ENCODE measurements at regions not wholly inside any gene's neighbourhood (a gene's known extent, or its start where the extent isn't known, plus 50 kb on each side); places are given as distances from the start of the nearest gene placed in this dataset.
A peak's percentile ranks its signal among the peaks of the same experiment; 100 is the strongest.

- Histone ChIP-seq H3K79me2 (ENCODE audit: control insufficient read depth, insufficient read depth, low read length) (no peaks in the 10 kb centered on the region), H3K9me1 (ENCODE audit: control insufficient read depth, extremely low read depth, insufficient read depth, low read length) (no peaks in the 10 kb centered on the region), H3K4me1 (ENCODE audit: control insufficient read depth, extremely low read depth, insufficient read depth, low read length) (no peaks in the 10 kb centered on the region), H3K4me2 (ENCODE audit: control insufficient read depth, extremely low read depth, insufficient read depth, low read depth, low read length) (no peak overlapping the region), H4K20me1 (ENCODE audit: control insufficient read depth, extremely low read depth, insufficient read depth, low read length) (no peaks in the 10 kb centered on the region), H3K9ac (ENCODE audit: control insufficient read depth, extremely low read depth, insufficient read depth, low read length) (no peak overlapping the region), H3K4me3 (ENCODE audit: control insufficient read depth in 2 of 3, extremely low read depth in 1 of 3, insufficient read depth in 2 of 3, low read depth in 1 of 3, low read length in 3 of 3) (no peak overlapping the region), H3K36me3 (ENCODE audit: control insufficient read depth in 2 of 2, extremely low read depth in 1 of 2, insufficient read depth in 2 of 2, low read length in 2 of 2) (no peaks in the 10 kb centered on the region), H2AFZ (ENCODE audit: control insufficient read depth, low read length) (no peak overlapping the region), H3K27me3 (ENCODE audit: control insufficient read depth, extremely low read depth, insufficient read depth, low read length) (no peaks in the 10 kb centered on the region), H3K9me3 (ENCODE audit: control insufficient read depth, low read depth, low read length) (no peaks in the 10 kb centered on the region), H3K27ac (ENCODE audit: control insufficient read depth, insufficient read depth, low read length) (no peak overlapping the region)
- no peak for TF ChIP-seq EZH2 (IDR thresholded peaks at IDR 0.05; ENCODE audit: low read length)
- TF ChIP-seq, protein P1, sequence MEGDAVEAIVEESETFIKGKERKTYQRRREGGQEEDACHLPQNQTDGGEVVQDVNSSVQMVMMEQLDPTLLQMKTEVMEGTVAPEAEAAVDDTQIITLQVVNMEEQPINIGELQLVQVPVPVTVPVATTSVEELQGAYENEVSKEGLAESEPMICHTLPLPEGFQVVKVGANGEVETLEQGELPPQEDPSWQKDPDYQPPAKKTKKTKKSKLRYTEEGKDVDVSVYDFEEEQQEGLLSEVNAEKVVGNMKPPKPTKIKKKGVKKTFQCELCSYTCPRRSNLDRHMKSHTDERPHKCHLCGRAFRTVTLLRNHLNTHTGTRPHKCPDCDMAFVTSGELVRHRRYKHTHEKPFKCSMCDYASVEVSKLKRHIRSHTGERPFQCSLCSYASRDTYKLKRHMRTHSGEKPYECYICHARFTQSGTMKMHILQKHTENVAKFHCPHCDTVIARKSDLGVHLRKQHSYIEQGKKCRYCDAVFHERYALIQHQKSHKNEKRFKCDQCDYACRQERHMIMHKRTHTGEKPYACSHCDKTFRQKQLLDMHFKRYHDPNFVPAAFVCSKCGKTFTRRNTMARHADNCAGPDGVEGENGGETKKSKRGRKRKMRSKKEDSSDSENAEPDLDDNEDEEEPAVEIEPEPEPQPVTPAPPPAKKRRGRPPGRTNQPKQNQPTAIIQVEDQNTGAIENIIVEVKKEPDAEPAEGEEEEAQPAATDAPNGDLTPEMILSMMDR (optimal IDR thresholded peaks at IDR 0.05 in 1 of 3, IDR thresholded peaks at IDR 0.05 in 1 of 3, conservative IDR thresholded peaks at IDR 0.05 in 1 of 3; ENCODE audit: extremely low read depth in 1 of 3, insufficient read depth in 2 of 3, low read length in 3 of 3) = peak in 1 of 3 experiments; percentile 18
- FAIRE-seq = no peak
- DNase-seq (ENCODE audit: low read depth, low spot score) = no peak
- dilution Hi-C loops (cut with MboI; ENCODE audit: extremely low pct_ligation_motif_present, low sequenced_read_pairs) = no loop called here
Measured at GRCh38 chr4:112897543-112897942, 151.9 kb upstream of the ANK2 start.

DNA sequence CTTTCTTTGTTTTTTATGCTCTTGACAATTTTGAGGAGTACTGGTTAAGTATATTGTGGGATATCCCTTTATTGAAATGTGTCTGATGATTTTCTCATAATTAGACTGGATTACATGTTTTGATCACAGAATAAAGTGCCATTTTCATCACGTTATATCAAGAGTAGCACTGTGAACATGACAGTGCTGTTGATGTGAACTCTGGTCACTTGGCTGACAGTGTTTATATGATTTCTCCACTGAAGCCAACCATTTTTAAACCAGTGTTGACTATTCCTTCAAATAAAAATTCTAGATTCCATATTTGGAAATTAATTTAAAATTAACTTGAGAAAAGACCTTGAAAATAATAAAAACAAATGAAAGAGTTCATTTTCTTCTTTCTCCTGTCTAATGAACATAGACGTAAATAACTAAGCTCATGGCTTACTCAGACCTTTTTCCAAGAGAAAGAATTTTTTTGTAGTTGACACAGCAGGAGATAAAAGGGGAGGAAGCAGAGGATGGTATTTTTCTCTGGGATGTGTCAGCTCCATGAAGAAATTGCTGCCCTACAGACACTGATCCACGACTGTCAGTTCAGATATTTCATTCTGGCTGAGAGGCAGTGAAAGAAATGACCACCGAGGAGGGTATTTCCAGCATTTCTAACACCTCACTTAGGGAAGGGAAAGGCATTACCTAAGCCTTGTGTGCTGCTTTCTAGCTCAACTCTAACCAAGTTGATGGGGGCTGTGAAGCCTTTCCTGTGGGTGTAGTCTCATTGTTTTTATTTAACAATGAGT lies 150.9 kb upstream of the ANK2 start:
- TF ChIP-seq EZH2 (IDR thresholded peaks at IDR 0.05; ENCODE audit: low read length) = no peak
- TF ChIP-seq, protein P1 (optimal IDR thresholded peaks at IDR 0.05 in 1 of 3, IDR thresholded peaks at IDR 0.05 in 1 of 3, conservative IDR thresholded peaks at IDR 0.05 in 1 of 3; ENCODE audit: extremely low read depth in 1 of 3, insufficient read depth in 2 of 3, low read length in 3 of 3) = no peak
- Histone ChIP-seq H3K27me3 (ENCODE audit: control insufficient read depth, extremely low read depth, insufficient read depth, low read length) (no peaks in the 10 kb centered on the region), H3K36me3 (ENCODE audit: control insufficient read depth in 2 of 2, extremely low read depth in 1 of 2, insufficient read depth in 2 of 2, low read length in 2 of 2) (no peaks in the 10 kb centered on the region), H4K20me1 (ENCODE audit: control insufficient read depth, extremely low read depth, insufficient read depth, low read length) (no peaks in the 10 kb centered on the region), H3K4me3 (ENCODE audit: control insufficient read depth in 2 of 3, extremely low read depth in 1 of 3, insufficient read depth in 2 of 3, low read depth in 1 of 3, low read length in 3 of 3) (no peak overlapping the region), H3K4me2 (ENCODE audit: control insufficient read depth, extremely low read depth, insufficient read depth, low read depth, low read length) (no peak overlapping the region), H3K27ac (ENCODE audit: control insufficient read depth, insufficient read depth, low read length) (no peak overlapping the region), H3K9me3 (ENCODE audit: control insufficient read depth, low read depth, low read length) (no peaks in the 10 kb centered on the region), H3K9ac (ENCODE audit: control insufficient read depth, extremely low read depth, insufficient read depth, low read length) (no peak overlapping the region), H3K4me1 (ENCODE audit: control insufficient read depth, extremely low read depth, insufficient read depth, low read length) (no peaks in the 10 kb centered on the region), H3K79me2 (ENCODE audit: control insufficient read depth, insufficient read depth, low read length) (no peaks in the 10 kb centered on the region), H2AFZ (ENCODE audit: control insufficient read depth, low read length) (no peak overlapping the region), H3K9me1 (ENCODE audit: control insufficient read depth, extremely low read depth, insufficient read depth, low read length) (no peaks in the 10 kb centered on the region)
- no peak for FAIRE-seq
- DNase-seq (ENCODE audit: low read depth, low spot score) = no peak
- dilution Hi-C loops (cut with MboI; ENCODE audit: extremely low pct_ligation_motif_present, low sequenced_read_pairs) = no loop called here

All from keratinocyte (primary cell).